Endothelial cell of umbilical vein (primary cell): ENCODE measurements at regions not wholly inside any gene's neighbourhood (a gene's known extent, or its start where the extent isn't known, plus 50 kb on each side); places are given as distances from the start of the nearest gene placed in this dataset.

Source experiments
- BruUV-seq: library from RNA; stranded (reverse); fragments of 400-500 nt; replicated peaks from 2 replicates; lab custom pipeline; 2021; lab: Mats Ljungman, UMichigan
- CTCF ChIA-PET: fragments of 300-600, 350-600 bp; sonication (Branson Sonifier 250); formaldehyde crosslinking; loops from one replicate; lab custom pipeline; 2021; ENCODE audit warnings: antibody characterized with exemption, inconsistent platforms; lab: Charles Lee
- POLR2A ChIA-PET: fragments of 300-600, 350-600 bp; sonication (Branson Sonifier 250); formaldehyde crosslinking; loops from one replicate; lab custom pipeline; 2021; ENCODE audit warnings: antibody characterized with exemption, inconsistent platforms; lab: Charles Lee
- DNase-seq: peaks from one replicate; pipeline ENCODE4 v3.0.0-alpha.2; 2011; ENCODE audit warnings: low read depth, low spot score
- FAIRE-seq: peaks from 2 replicates; lab custom pipeline; 2011; peaks lifted over from hg19 to GRCh38; lab: Jason Lieb, UNC
- H2AFZ ChIP-seq: 2 replicates; pipeline ENCODE4 v1.6.0; 2012; ENCODE audit warnings: low read depth, low read length, control low read depth, inconsistent platforms
- H3K27ac ChIP-seq: 2 replicates; pipeline ENCODE4 v1.5.1; 2011; ENCODE audit warnings: low read depth, mild to moderate bottlenecking, control low read depth, low read length, moderate library complexity; ENCODE audit not compliant: insufficient read depth
- H3K27me3 ChIP-seq, 2 experiments: 2 replicates each; pipeline versions ENCODE4 v1.6.0 to v1.6.1; 2011; ENCODE audit warnings: low read length in 2 of 2, mixed read lengths in 1 of 2; ENCODE audit not compliant: control insufficient read depth in 2 of 2, insufficient read depth in 2 of 2
- H3K36me3 ChIP-seq, 2 experiments: 2 replicates in 1 of 2; 3 replicates in 1 of 2; pipeline ENCODE4 v1.5.1; 2011; ENCODE audit warnings: low read length in 2 of 2, mild to moderate bottlenecking in 1 of 2, moderate library complexity in 1 of 2; ENCODE audit not compliant: control insufficient read depth in 2 of 2, insufficient read depth in 2 of 2; ENCODE audit errors: extremely low read depth in 1 of 2
- H3K4me1 ChIP-seq: 3 replicates; pipeline ENCODE4 v1.5.1; 2011; ENCODE audit warnings: mild to moderate bottlenecking, low read length; ENCODE audit not compliant: control insufficient read depth, insufficient read depth; ENCODE audit errors: extremely low read depth
- H3K4me2 ChIP-seq: 2 replicates; pipeline ENCODE4 v1.6.1; 2011; ENCODE audit warnings: low read length, control low read depth, mixed read lengths; ENCODE audit not compliant: insufficient read depth
- H3K4me3 ChIP-seq, 3 experiments: fragments of 200-600 bp in 1 of 3; sonication (generic), shearing (Covaris generic) in 1 of 3; replicated peaks in 1 of 3; 2 replicates each; pipeline ENCODE4 v1.5.1; 2011 to 2016; ENCODE audit warnings: control low read depth in 3 of 3, low read length in 3 of 3, mild to moderate bottlenecking in 2 of 3, inconsistent platforms in 1 of 3, low read depth in 1 of 3, moderate library complexity in 1 of 3; ENCODE audit not compliant: insufficient read depth in 1 of 3
- H3K79me2 ChIP-seq: 2 replicates; pipeline ENCODE4 v1.6.0; 2012; ENCODE audit warnings: low read length, inconsistent platforms; ENCODE audit not compliant: control insufficient read depth, insufficient read depth
- H3K9ac ChIP-seq: replicated peaks from 2 replicates; pipeline ENCODE3; 2011; ENCODE audit warnings: low read length, control low read depth; ENCODE audit not compliant: insufficient read depth; ENCODE audit errors: extremely low read depth
- H3K9me1 ChIP-seq: replicated peaks from 3 replicates; pipeline ENCODE4 v1.6.0; 2011; ENCODE audit warnings: mild to moderate bottlenecking, low read length; ENCODE audit not compliant: control insufficient read depth, insufficient read depth; ENCODE audit errors: extremely low read depth
- H3K9me3 ChIP-seq: replicated peaks from 2 replicates; pipeline ENCODE4 v1.5.1; 2012; ENCODE audit warnings: low read length, inconsistent platforms; ENCODE audit not compliant: control insufficient read depth, insufficient read depth
- H4K20me1 ChIP-seq: replicated peaks from 2 replicates; pipeline ENCODE3; 2011; ENCODE audit warnings: mild to moderate bottlenecking, low read length; ENCODE audit not compliant: control insufficient read depth, insufficient read depth; ENCODE audit errors: extremely low read depth
- EZH2 ChIP-seq: IDR thresholded peaks from 2 replicates; pipeline ENCODE4 v1.6.1; 2012; ENCODE audit warnings: borderline replicate concordance, low read depth, mild to moderate bottlenecking, moderate library complexity, low read length, inconsistent platforms; ENCODE audit not compliant: severe bottlenecking
- FOS ChIP-seq: IDR thresholded peaks from 2 replicates; pipeline ENCODE4 v1.6.1; 2011; ENCODE audit warnings: mild to moderate bottlenecking, low read length, moderate library complexity, borderline replicate concordance; ENCODE audit not compliant: insufficient read depth
- MYC ChIP-seq: IDR thresholded peaks from one replicate; pipeline ENCODE4 v1.6.1; 2011; ENCODE audit warnings: mild to moderate bottlenecking, low read depth, low read length
- POLR2A ChIP-seq: IDR thresholded peaks from 2 replicates; pipeline ENCODE4 v1.6.1; 2012; ENCODE audit warnings: low read depth, mild to moderate bottlenecking, control low read depth, low read length
- dilution Hi-C: fragments of 300-500 bp; cut with MboI; formaldehyde crosslinking; loops from one replicate; pipeline ENCODE4 v1.15.0; 2019; ENCODE audit warnings: low sequenced_read_pairs; ENCODE audit not compliant: extremely low pct_ligation_motif_present
- intact Hi-C: fragments of 100-400 bp; cut with micrococcal nuclease; formaldehyde crosslinking; loops from one replicate; pipeline ENCODE4 v1.10.0; 2022
- TF ChIP-seq, protein P1 (sequence below): IDR thresholded peaks from 2 replicates; pipeline ENCODE4 v1.6.1; 2011; ENCODE audit not compliant: insufficient read depth, insufficient read length

DNA sequence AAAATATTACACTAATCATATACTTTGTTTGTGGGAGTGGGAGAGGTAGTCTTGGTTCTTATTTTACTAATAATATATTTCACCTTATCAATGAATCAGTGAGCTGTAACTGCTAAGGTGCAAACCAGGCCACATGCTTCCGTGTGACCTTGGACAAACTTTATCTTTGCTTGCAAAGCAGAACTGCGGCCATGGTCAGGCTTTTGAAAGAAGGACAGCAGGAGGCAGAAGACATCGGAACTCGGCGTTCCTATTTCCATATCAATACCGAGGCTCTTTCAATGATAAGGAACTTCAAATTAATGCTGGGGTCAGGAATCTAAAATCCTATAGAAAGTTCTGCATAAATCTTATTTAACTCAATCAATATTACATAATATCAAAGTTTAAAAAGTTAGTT is 491.9 kb upstream of the PFKP start:
- TF ChIP-seq, protein P1, sequence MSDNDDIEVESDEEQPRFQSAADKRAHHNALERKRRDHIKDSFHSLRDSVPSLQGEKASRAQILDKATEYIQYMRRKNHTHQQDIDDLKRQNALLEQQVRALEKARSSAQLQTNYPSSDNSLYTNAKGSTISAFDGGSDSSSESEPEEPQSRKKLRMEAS, result no peak
- TF ChIP-seq FOS (no peak), MYC (no peak), POLR2A (no peak)
- Histone ChIP-seq H3K27me3 (no peaks in the 10 kb centered on the region), H3K9ac (no peak overlapping the region), H2AFZ (no peak overlapping the region), H4K20me1 (no peaks in the 10 kb centered on the region), H3K27ac (no peak overlapping the region), H3K4me1 (no peaks in the 10 kb centered on the region), H3K9me3 (no peaks in the 10 kb centered on the region), H3K36me3 (no peaks in the 10 kb centered on the region), H3K79me2 (no peaks in the 10 kb centered on the region), H3K4me2 (no peak overlapping the region), H3K4me3 (no peak overlapping the region), H3K9me1 (no peaks in the 10 kb centered on the region)
- intact Hi-C loops, result no loop called here
- FAIRE-seq (no peak), DNase-seq (no peak)
- dilution Hi-C loops, result no loop called here
- ChIA-PET CTCF (no interaction called here), POLR2A (no interaction called here)
- BruUV-seq, result no TSS peak

DNA sequence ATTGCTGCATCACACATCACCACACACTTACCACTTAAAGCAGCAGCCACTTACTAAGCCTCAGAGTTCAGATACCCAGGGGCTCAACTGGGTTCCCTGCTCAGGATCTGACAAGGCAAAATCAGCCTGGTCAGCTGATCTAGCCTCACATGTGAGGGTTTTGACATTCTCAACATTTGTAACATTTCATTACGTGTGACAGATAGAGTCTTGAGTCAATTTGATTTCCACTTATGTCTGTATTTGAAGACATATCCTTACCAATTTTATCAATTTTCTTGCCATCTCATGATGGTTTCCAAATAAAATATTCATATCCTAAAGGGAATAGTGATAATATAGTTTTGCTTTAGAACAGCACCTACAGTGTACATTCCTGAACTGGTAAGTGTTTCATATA is 494.7 kb upstream of the PFKP start:
- no TSS peak for BruUV-seq
- H2AFZ ChIP-seq, result no peak overlapping the region
- H3K9ac ChIP-seq, result no peak overlapping the region
- H3K9me1 ChIP-seq, result no peaks in the 10 kb centered on the region
- no peak for TF ChIP-seq EZH2
- H3K27me3 ChIP-seq, result no peaks in the 10 kb centered on the region
- FAIRE-seq (no peak), DNase-seq (no peak)
- H3K4me3 ChIP-seq, result no peak overlapping the region
- POLR2A ChIA-PET, result no interaction called here
- H3K4me2 ChIP-seq, result no peak overlapping the region
- no peaks in the 10 kb centered on the region for H3K36me3 ChIP-seq
- no peaks in the 10 kb centered on the region for H4K20me1 ChIP-seq
- H3K4me1 ChIP-seq, result no peaks in the 10 kb centered on the region
- dilution Hi-C loops (no loop called here), intact Hi-C loops (no loop called here)
- CTCF ChIA-PET, result no interaction called here
- no peaks in the 10 kb centered on the region for H3K9me3 ChIP-seq
- no peak overlapping the region for H3K27ac ChIP-seq
- no peaks in the 10 kb centered on the region for H3K79me2 ChIP-seq
